GM10266 (cell line): ENCODE measurements at regions not wholly inside any gene's neighbourhood (a gene's known extent, or its start where the extent isn't known, plus 50 kb on each side); places are given as distances from the start of the nearest gene placed in this dataset.

Source experiments
- DNase-seq: peaks from one replicate; pipeline ENCODE4 v3.0.0; 2012; ENCODE audit errors: extremely low spot score
- CTCF ChIP-seq: IDR thresholded peaks from 2 replicates; pipeline ENCODE4 v1.5.1; 2012; ENCODE audit warnings: mild to moderate bottlenecking, low read depth; ENCODE audit not compliant: control insufficient read depth, insufficient read depth; ENCODE audit errors: missing control alignments

DNA sequence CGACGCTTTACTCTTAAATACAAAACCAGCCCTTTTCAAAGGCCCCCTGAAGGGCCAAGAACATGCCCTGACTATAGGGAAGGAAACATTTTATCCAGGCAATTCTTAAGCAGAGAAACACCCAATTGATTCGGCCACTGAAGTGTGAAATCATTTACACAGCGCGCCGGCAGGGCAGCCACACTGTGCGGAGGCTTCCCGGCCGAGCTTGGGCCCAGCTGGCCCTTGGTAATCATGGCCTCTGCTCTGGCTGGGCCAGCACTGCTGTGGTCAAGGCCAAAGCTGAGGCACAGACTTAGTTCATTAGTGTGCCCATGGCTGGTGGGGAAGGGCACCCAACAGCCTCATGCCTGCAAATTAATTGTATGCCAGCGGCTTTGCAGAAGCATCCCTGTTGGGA is 143.7 kb upstream of the HABP2 start:
- no peak for TF ChIP-seq CTCF
- no peak for DNase-seq

GRCh38 chr10:113410618-113411017 is 142.2 kb upstream of the HABP2 start:
- DNase-seq, result no peak
- no peak for TF ChIP-seq CTCF

DNA sequence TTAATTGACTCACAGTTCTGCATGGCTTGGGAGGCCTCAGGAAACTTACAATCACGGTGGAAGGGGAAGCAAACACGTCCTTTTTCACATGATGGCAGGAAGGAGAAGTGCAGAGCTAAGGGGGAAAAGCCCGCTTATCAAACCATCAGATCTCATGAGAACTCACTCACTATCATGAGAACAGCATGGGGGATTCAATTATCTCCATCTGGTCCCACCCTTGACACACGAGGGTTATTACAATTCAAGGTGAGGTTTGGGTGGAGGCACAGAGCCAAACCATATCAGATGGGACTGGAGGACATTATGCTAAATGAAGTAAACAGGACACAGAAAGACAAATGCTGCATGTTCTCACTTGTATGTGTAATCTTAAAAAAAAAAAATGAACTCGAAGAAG is 141.4 kb upstream of the HABP2 start:
- TF ChIP-seq CTCF, result no peak
- DNase-seq, result no peak

DNA sequence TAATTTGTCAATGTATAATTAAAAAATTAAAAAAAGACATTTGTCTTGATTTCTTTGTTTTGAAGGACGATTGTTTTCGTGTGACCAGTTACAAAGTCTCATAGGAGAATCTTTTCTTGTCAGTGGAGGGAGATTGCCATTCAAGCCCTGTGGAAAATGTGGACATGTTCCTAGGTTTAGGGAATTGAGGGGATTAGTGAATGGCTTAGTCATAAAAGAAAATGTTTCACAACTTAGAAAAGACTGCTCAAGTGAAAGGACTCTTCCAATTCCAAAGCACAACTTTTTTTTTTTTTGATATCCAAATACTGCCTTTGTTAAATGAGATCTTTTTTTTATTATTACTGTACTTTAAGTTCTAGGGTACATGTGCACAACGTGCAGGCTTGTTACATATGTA is 140.7 kb upstream of the HABP2 start:
- no peak for DNase-seq
- no peak for TF ChIP-seq CTCF

- TF ChIP-seq CTCF, result no peak
- DNase-seq, result no peak
These were observed 138.3 kb upstream of the HABP2 start for GRCh38 chr10:113414543-113414942.

- TF ChIP-seq CTCF, result no peak
- no peak for DNase-seq
These were observed 137.6 kb upstream of the HABP2 start for GRCh38 chr10:113415246-113415645.

GRCh38 chr10:113420057-113420732 is 132.7 kb upstream of the HABP2 start:
- no peak for TF ChIP-seq CTCF
- DNase-seq, result no peak
